ENCODE measurements at regions not wholly inside any gene's neighbourhood (a gene's known extent, or its start where the extent isn't known, plus 50 kb on each side); places are given as distances from the start of the nearest gene placed in this dataset.

GRCh38 chr2:21683838-21684237 is 560.1 kb downstream of the TDRD15 start:
- Histone ChIP-seq H3K4me2 (ENCODE audit: low read depth, low read length, poor library complexity, severe bottlenecking) (no peak overlapping the region), H3K4me3 (ENCODE audit: low read length) (no peak overlapping the region), H3K9ac (ENCODE audit: low read length) (no peak overlapping the region), H3K36me3 (ENCODE audit: insufficient read depth, low read length) (no peaks in the 10 kb centered on the region), H3K79me2 (ENCODE audit: low read length) (no peaks in the 10 kb centered on the region), H4K20me1 (ENCODE audit: insufficient read depth, low read depth, low read length) (no peaks in the 10 kb centered on the region), H3K27ac (ENCODE audit: low read length) (no peak overlapping the region), H3K9me3 (ENCODE audit: low read length) (no peaks in the 10 kb centered on the region; the same call in 1 of the 2 replicates), H3K4me1 (ENCODE audit: low read length) (no peaks in the 10 kb centered on the region), H2AFZ (ENCODE audit: low read length) (no peak overlapping the region), H3K9me2 (replicated peaks; ENCODE audit: insufficient read depth, low read length) (0 out of 2 replicates have a peak, but pooled peaks cover 3% of the 10 kb centered on the region), H3K27me3 (ENCODE audit: low read length) (no peaks in the 10 kb centered on the region)
- no peak for DNase-seq

GRCh38 chr2:21687589-21687988 is 563.8 kb downstream of the TDRD15 start:
- Histone ChIP-seq H3K27ac (ENCODE audit: low read length) (no peak overlapping the region), H4K20me1 (ENCODE audit: insufficient read depth, low read depth, low read length) (no peaks in the 10 kb centered on the region), H3K4me2 (ENCODE audit: low read depth, low read length, poor library complexity, severe bottlenecking) (no peak overlapping the region), H3K9ac (ENCODE audit: low read length) (no peak overlapping the region), H3K9me3 (ENCODE audit: low read length) (no peaks in the 10 kb centered on the region; the same call in 1 of the 2 replicates), H3K79me2 (ENCODE audit: low read length) (no peaks in the 10 kb centered on the region), H3K9me2 (replicated peaks; ENCODE audit: insufficient read depth, low read length) (0 out of 2 replicates have a peak, but pooled peaks cover 9% of the 10 kb centered on the region), H3K36me3 (ENCODE audit: insufficient read depth, low read length) (no peaks in the 10 kb centered on the region), H3K27me3 (ENCODE audit: low read length) (no peaks in the 10 kb centered on the region), H3K4me1 (ENCODE audit: low read length) (no peaks in the 10 kb centered on the region), H3K4me3 (ENCODE audit: low read length) (no peak overlapping the region), H2AFZ (ENCODE audit: low read length) (no peak overlapping the region)
- no peak for DNase-seq

GRCh38 chr2:21690005-21690404 is 566.2 kb downstream of the TDRD15 start:
- H4K20me1 ChIP-seq (ENCODE audit: insufficient read depth, low read depth, low read length), result no peaks in the 10 kb centered on the region
- no peak for DNase-seq

GRCh38 chr2:21693081-21693480 is 569.3 kb downstream of the TDRD15 start:
- Histone ChIP-seq H3K9me2 (replicated peaks; ENCODE audit: insufficient read depth, low read length) (0 out of 2 replicates have a peak, but pooled peaks cover 7% of the 10 kb centered on the region), H3K79me2 (ENCODE audit: low read length) (no peaks in the 10 kb centered on the region), H3K9ac (ENCODE audit: low read length) (no peak overlapping the region), H3K9me3 (ENCODE audit: low read length) (no peaks in the 10 kb centered on the region), H3K27me3 (ENCODE audit: low read length) (no peaks in the 10 kb centered on the region), H3K4me2 (ENCODE audit: low read depth, low read length, poor library complexity, severe bottlenecking) (no peak overlapping the region), H2AFZ (ENCODE audit: low read length) (no peak overlapping the region), H3K27ac (ENCODE audit: low read length) (no peak overlapping the region), H4K20me1 (ENCODE audit: insufficient read depth, low read depth, low read length) (no peaks in the 10 kb centered on the region), H3K4me1 (ENCODE audit: low read length) (no peaks in the 10 kb centered on the region), H3K4me3 (ENCODE audit: low read length) (no peak overlapping the region), H3K36me3 (ENCODE audit: insufficient read depth, low read length) (no peaks in the 10 kb centered on the region)
- DNase-seq, result no peak

More at GRCh38 chr2:21690005-21690404, 566.2 kb downstream of the TDRD15 start:
- Histone ChIP-seq H3K4me2 (ENCODE audit: low read depth, low read length, poor library complexity, severe bottlenecking) (no peak overlapping the region), H3K27ac (ENCODE audit: low read length) (no peak overlapping the region), H3K4me1 (ENCODE audit: low read length) (no peaks in the 10 kb centered on the region), H3K9me3 (ENCODE audit: low read length) (no peaks in the 10 kb centered on the region), H2AFZ (ENCODE audit: low read length) (no peak overlapping the region), H3K9ac (ENCODE audit: low read length) (no peak overlapping the region), H3K9me2 (replicated peaks; ENCODE audit: insufficient read depth, low read length) (0 out of 2 replicates have a peak, but pooled peaks cover 7% of the 10 kb centered on the region), H3K36me3 (ENCODE audit: insufficient read depth, low read length) (no peaks in the 10 kb centered on the region), H3K79me2 (ENCODE audit: low read length) (no peaks in the 10 kb centered on the region), H3K27me3 (ENCODE audit: low read length) (no peaks in the 10 kb centered on the region), H3K4me3 (ENCODE audit: low read length) (no peak overlapping the region)

GRCh38 chr2:21694079-21694878 is 570.5 kb downstream of the TDRD15 start:
- H3K4me3 ChIP-seq (ENCODE audit: low read length), result no peak overlapping the region
- no peak overlapping the region for H2AFZ ChIP-seq (ENCODE audit: low read length)
- no peaks in the 10 kb centered on the region for H3K36me3 ChIP-seq (ENCODE audit: insufficient read depth, low read length)
- DNase-seq, result no peak
- no peaks in the 10 kb centered on the region for H3K27me3 ChIP-seq (ENCODE audit: low read length)
- no peak overlapping the region for H3K4me2 ChIP-seq (ENCODE audit: low read depth, low read length, poor library complexity, severe bottlenecking)
- no peak overlapping the region for H3K9ac ChIP-seq (ENCODE audit: low read length)
- 0 out of 2 replicates have a peak, but pooled peaks cover 7% of the 10 kb centered on the region for H3K9me2 ChIP-seq (replicated peaks; ENCODE audit: insufficient read depth, low read length)
- H3K27ac ChIP-seq (ENCODE audit: low read length), result no peak overlapping the region
- no peaks in the 10 kb centered on the region for H3K4me1 ChIP-seq (ENCODE audit: low read length)
- H4K20me1 ChIP-seq (ENCODE audit: insufficient read depth, low read depth, low read length), result no peaks in the 10 kb centered on the region
- no peaks in the 10 kb centered on the region for H3K9me3 ChIP-seq (ENCODE audit: low read length)
- no peaks in the 10 kb centered on the region for H3K79me2 ChIP-seq (ENCODE audit: low read length)

- H3K4me1 ChIP-seq (ENCODE audit: low read length), result no peaks in the 10 kb centered on the region
- no peak overlapping the region for H3K9ac ChIP-seq (ENCODE audit: low read length)
- H3K36me3 ChIP-seq (ENCODE audit: insufficient read depth, low read length), result no peaks in the 10 kb centered on the region
- H3K4me3 ChIP-seq (ENCODE audit: low read length), result no peak overlapping the region
- H3K79me2 ChIP-seq (ENCODE audit: low read length), result no peaks in the 10 kb centered on the region
- no peaks in the 10 kb centered on the region for H3K9me3 ChIP-seq (ENCODE audit: low read length)
- no peaks in the 10 kb centered on the region for H4K20me1 ChIP-seq (ENCODE audit: insufficient read depth, low read depth, low read length)
- no peak for DNase-seq
- H3K4me2 ChIP-seq (ENCODE audit: low read depth, low read length, poor library complexity, severe bottlenecking), result no peak overlapping the region
- no peaks in the 10 kb centered on the region for H3K27me3 ChIP-seq (ENCODE audit: low read length)
- no peak overlapping the region for H3K27ac ChIP-seq (ENCODE audit: low read length)
- H3K9me2 ChIP-seq (replicated peaks; ENCODE audit: insufficient read depth, low read length), result no peaks in the 10 kb centered on the region
- no peak overlapping the region for H2AFZ ChIP-seq (ENCODE audit: low read length)
These were observed 573.1 kb downstream of the TDRD15 start for GRCh38 chr2:21696900-21697299.

GRCh38 chr2:21700644-21701043 is 576.9 kb downstream of the TDRD15 start:
- Histone ChIP-seq H3K27me3 (ENCODE audit: low read length) (no peaks in the 10 kb centered on the region), H3K9me2 (replicated peaks; ENCODE audit: insufficient read depth, low read length) (no peaks in the 10 kb centered on the region), H3K9ac (ENCODE audit: low read length) (no peak overlapping the region), H3K4me2 (ENCODE audit: low read depth, low read length, poor library complexity, severe bottlenecking) (no peak overlapping the region), H2AFZ (ENCODE audit: low read length) (no peak overlapping the region), H3K79me2 (ENCODE audit: low read length) (no peaks in the 10 kb centered on the region), H3K4me1 (ENCODE audit: low read length) (no peaks in the 10 kb centered on the region), H3K4me3 (ENCODE audit: low read length) (no peak overlapping the region), H3K9me3 (ENCODE audit: low read length) (no peaks in the 10 kb centered on the region), H3K27ac (ENCODE audit: low read length) (no peak overlapping the region), H4K20me1 (ENCODE audit: insufficient read depth, low read depth, low read length) (no peaks in the 10 kb centered on the region), H3K36me3 (ENCODE audit: insufficient read depth, low read length) (no peaks in the 10 kb centered on the region)
- DNase-seq, result no peak

- Histone ChIP-seq H3K27me3 (ENCODE audit: low read length) (no peaks in the 10 kb centered on the region), H3K4me3 (ENCODE audit: low read length) (no peak overlapping the region), H3K4me1 (ENCODE audit: low read length) (no peaks in the 10 kb centered on the region), H3K79me2 (ENCODE audit: low read length) (no peaks in the 10 kb centered on the region), H3K27ac (ENCODE audit: low read length) (no peak overlapping the region), H3K9me3 (ENCODE audit: low read length) (no peaks in the 10 kb centered on the region), H2AFZ (ENCODE audit: low read length) (no peak overlapping the region), H3K9me2 (replicated peaks; ENCODE audit: insufficient read depth, low read length) (0 out of 2 replicates have a peak, but pooled peaks cover 2% of the 10 kb centered on the region), H3K9ac (ENCODE audit: low read length) (no peak overlapping the region), H4K20me1 (ENCODE audit: insufficient read depth, low read depth, low read length) (no peaks in the 10 kb centered on the region), H3K36me3 (ENCODE audit: insufficient read depth, low read length) (no peaks in the 10 kb centered on the region), H3K4me2 (ENCODE audit: low read depth, low read length, poor library complexity, severe bottlenecking) (no peak overlapping the region)
- DNase-seq, result no peak
These were observed 586.3 kb downstream of the TDRD15 start for GRCh38 chr2:21710031-21710430.

All from Karpas-422 (cell line).